GM12874 (cell line): ENCODE measurements at regions not wholly inside any gene's neighbourhood (a gene's known extent, or its start where the extent isn't known, plus 50 kb on each side); places are given as distances from the start of the nearest gene placed in this dataset.

Source experiments
- CTCF ChIP-seq: IDR thresholded peaks from 2 replicates; pipeline ENCODE4 v1.5.1; 2011; ENCODE audit warnings: low read depth, mild to moderate bottlenecking, control low read depth, low read length, moderate library complexity; ENCODE audit not compliant: insufficient read depth

DNA sequence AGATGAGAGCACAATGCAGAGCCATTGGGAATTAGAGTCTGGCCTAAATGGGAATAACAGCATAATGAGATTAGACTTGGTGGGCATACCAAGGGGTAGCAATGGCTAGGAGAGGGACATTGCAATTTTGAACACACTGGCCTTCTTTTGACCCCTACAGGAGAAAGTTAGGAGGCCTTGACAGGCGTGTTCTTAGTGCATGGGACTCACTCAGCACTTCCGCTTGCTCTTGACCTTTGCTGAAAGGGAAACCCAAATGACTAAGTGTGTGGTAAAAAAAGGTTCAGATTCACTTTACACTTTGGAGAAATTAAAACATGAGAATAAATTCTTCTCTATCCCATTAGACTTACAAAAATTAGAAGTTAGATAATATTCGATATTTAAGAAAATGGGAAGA is 317.4 kb downstream of the DIPK2A start:
- TF ChIP-seq CTCF, result no peak

GRCh38 chr3:144294659-144295538 is 323.3 kb downstream of the DIPK2A start:
- TF ChIP-seq CTCF, result no peak

DNA sequence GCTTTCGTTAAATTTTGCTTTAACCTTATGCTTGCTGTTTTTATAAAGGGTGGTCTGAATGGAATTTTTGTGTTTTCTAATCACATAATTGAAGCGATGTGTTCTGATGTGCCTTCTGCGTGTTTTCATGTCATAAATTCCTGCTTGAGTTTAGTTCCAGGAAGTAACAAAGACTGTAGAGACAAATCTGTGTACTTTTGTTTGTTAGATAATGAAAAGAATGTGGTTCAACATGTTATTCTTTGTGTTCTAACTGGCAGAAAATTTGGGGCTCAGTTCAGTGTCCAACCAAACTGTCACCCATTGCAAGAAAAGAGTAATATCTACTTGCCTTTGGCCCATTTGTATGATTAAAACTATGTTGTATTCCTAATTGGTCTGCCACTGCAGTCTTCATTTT is 324.0 kb downstream of the DIPK2A start:
- TF ChIP-seq CTCF, result no peak

- no peak for TF ChIP-seq CTCF
Measured at GRCh38 chr3:144296808-144297207, 325.2 kb downstream of the DIPK2A start.

- no peak for TF ChIP-seq CTCF
Measured at GRCh38 chr3:144301863-144302262, 330.2 kb downstream of the DIPK2A start.

DNA sequence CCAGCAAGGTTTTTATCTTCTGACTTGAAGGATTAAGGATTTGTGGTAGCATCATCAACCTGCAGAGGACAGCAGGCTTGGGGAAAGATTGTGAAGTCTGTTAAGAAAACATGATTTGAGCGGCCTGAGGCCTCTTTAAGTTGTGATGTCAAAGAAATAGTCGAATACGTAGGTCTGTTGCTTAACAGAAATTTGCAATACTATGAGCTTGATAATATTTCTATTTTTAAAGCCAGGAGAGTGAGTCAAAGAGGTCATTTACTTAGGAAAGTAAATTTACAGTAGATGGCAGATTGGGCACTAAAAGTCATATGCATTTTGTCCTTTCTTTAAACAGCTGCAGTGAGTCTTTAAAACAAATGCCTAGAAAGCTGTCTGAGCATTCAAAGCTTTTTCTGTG is 336.3 kb downstream of the DIPK2A start:
- no peak for TF ChIP-seq CTCF

DNA sequence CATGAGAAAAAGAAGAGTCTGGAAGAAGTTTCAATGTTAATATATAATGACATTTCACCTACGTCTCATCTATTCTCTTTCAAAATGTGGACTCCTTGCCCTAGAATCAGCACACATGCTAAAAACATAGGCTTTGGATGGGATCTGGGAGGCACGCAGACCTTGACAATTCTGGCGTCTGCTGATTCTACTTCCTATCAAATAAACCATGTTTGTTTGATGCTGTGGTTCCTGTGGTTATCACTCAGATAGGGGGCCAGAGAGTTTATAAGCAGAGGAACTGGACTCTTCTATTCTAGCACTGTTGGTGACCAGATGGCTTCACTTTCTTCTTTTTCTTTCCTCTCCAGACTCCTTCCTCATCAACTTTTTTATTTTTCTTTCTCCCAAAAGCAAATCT is 336.8 kb downstream of the DIPK2A start:
- TF ChIP-seq CTCF, result no peak

GRCh38 chr3:144312702-144313101 is 341.1 kb downstream of the DIPK2A start:
- TF ChIP-seq CTCF, result no peak
